OCI-LY7 (cell line): ENCODE measurements at regions not wholly inside any gene's neighbourhood (a gene's known extent, or its start where the extent isn't known, plus 50 kb on each side); places are given as distances from the start of the nearest gene placed in this dataset.

Experiments
- EZH2phosphoT487 ChIP-seq: fragments of 200-600 bp; sonication (generic); IDR thresholded peaks from 2 replicates; pipeline ENCODE4 v1.6.1; 2018; ENCODE audit warnings: low read depth, borderline replicate concordance, mild to moderate bottlenecking, mixed run types, antibody characterized with exemption, low read length, moderate library complexity, mixed read lengths
- TF ChIP-seq, protein P1 (sequence below): fragments of 200-600 bp; sonication (generic); conservative IDR thresholded peaks from 2 replicates; pipeline ENCODE4 v1.5.1; 2014; ENCODE audit warnings: mild to moderate bottlenecking, antibody characterized with exemption, low read length, moderate library complexity, mixed read lengths

- TF ChIP-seq, protein P1, sequence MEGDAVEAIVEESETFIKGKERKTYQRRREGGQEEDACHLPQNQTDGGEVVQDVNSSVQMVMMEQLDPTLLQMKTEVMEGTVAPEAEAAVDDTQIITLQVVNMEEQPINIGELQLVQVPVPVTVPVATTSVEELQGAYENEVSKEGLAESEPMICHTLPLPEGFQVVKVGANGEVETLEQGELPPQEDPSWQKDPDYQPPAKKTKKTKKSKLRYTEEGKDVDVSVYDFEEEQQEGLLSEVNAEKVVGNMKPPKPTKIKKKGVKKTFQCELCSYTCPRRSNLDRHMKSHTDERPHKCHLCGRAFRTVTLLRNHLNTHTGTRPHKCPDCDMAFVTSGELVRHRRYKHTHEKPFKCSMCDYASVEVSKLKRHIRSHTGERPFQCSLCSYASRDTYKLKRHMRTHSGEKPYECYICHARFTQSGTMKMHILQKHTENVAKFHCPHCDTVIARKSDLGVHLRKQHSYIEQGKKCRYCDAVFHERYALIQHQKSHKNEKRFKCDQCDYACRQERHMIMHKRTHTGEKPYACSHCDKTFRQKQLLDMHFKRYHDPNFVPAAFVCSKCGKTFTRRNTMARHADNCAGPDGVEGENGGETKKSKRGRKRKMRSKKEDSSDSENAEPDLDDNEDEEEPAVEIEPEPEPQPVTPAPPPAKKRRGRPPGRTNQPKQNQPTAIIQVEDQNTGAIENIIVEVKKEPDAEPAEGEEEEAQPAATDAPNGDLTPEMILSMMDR, result no peak
- TF ChIP-seq EZH2phosphoT487, result no peak
Measured at GRCh38 chr7:93632371-93632770, 57.8 kb upstream of the CALCR start.
